NCI-H1436 treated with DMSO at 0.1 percent for 48 hours (cell line): ENCODE measurements at regions not wholly inside any gene's neighbourhood (a gene's known extent, or its start where the extent isn't known, plus 50 kb on each side); places are given as distances from the start of the nearest gene placed in this dataset.

Experiments used
- DNase-seq: peaks from one replicate; lab custom pipeline; 2025; lab: John Stamatoyannopoulos, UW

DNA sequence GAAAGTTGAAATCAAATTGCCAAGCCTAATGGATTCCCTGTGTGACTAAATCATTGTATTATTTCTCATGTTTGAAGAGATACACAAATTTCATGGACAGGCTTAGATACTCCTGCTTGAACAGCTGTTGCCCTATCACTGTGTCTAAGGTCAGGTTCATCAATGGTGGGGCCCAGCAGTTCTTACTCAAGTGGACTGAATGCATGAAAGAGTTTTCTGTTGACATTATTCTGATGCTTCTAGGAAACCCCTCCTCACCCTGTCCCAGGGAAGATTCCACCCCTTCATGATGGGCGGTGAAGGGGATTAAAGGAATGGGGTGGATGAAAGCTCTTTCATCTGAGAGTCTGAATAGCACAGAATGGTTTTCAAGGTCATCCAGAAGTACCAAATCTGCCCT lies 148.8 kb downstream of the INO80D start:
- DNase-seq, result no peak

DNA sequence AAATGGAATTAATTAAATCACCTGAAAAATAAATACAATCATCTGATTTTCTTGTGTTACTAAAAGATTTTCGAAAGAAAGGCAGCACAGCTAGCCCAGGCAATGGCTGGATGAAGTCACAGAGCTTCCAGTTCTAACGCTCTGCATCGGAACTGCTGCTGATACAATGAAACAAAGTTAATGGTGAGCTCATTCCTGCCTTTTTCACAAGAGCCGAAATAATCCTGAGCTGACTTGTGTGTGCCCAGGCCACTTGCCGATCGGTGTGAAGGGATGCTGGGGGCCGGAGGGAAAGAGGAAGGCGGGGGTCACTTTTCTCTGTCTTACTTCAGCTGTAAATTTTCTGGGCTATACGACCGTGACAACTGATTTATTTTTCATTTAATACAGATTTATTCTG lies 149.5 kb downstream of the INO80D start:
- no peak for DNase-seq

DNA sequence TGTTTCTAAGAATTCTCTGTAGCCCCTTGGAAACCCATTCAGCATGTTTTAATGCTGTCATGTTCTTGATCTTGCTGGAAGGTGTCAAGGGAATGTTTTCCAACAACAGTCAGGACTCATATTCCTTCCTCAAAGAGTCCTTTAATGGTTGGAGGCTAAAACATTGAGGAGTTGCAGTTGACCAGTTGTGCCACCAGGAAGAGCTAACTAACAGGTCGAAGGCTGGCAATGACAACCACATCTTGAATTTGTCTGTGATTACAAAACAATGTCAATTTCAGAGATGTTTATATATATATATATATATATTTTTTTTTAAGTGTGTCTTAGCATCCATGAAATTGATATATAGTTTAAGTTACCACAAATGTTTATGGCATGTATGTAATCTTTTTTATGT lies 151.5 kb downstream of the INO80D start:
- no peak for DNase-seq

DNA sequence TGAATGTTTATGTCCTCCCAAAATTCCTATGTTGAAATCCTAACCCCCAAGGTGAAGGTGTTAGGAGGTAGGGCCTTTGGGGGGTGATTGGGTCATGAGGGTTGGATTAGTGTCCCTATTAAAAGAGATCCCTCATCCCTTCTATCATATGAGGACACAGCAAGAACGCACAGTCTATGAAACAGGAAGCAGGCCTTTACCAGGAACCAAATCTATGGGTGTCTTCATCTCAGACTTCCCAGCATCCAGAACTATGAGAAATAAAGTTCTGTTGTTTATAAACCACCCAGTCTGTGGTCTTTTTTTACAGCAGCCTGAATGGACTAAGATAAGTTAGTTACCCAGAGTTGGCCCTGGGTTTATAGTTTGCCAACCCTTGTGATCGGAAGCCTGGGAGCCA lies 153.1 kb downstream of the INO80D start:
- no peak for DNase-seq

DNA sequence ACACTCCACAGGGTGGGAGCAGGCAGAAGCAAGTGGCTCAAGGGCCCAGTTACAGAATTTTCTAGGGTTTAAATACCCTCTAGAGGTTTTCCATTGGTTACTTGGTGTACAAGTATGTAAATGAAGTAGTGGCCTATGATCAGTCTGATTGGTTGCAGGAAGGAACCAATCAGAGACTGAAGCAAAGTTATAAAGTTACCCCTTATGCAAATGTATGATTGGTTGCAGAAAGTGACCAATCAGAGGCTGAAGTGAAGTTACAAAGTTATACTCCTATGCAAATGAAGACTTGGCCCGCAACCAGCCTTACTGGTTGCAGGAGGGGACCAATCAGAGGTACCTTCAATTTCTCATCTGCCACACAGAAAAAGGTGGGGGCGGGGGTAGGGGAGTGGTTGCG lies 154.6 kb downstream of the INO80D start:
- DNase-seq, result no peak

DNA sequence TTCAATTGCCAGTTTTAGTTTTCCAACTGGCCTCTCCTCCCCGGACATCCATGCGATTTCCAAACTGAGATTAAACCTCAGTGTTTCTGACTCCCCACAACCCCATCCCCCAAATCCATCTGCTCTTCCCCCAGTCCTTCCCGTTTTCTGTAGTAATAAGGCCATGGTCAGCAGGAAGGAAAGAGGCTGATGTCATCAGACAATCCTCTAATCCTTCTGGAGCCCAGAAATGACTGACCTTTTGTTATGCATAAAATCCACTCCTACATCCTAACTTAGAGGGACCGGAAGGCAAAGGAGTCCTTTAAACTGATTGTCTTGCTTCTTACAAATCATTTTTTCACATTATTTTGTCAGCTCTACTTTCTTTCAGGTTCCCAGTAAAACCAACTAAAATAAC lies 155.8 kb downstream of the INO80D start:
- DNase-seq, result no peak

DNA sequence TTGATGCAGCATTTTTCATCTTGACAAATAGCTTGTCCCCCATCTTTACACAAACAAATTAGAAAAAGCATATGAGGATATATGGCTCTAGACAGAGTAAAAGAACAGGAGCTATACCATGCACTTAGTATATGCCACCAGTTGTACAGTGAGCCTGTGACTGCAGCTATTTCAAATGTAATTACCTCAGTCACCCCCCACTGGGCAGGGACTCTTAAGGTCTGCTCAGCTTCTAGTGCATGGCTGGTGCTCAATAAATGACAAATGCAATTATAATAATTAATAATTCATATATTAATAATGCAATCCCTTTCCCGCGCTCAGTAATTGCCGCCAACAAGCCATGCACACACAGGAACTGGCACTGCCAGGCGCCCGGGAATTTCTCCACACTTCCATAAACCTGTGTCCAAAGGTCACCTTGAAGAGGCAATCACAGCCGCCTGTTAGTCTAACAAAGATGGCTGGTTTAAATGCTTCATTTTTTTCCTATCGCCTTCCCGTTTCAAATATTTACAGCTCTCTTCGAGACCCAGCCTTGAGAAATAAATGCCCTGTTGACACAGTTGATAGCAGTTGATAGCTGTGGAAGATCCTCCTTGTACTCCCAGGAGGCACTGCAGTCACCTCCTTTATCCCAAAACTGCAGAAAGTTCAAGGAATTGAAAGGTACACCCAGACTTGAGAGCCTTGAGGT lies 156.6 kb downstream of the INO80D start:
- DNase-seq, result no peak

DNA sequence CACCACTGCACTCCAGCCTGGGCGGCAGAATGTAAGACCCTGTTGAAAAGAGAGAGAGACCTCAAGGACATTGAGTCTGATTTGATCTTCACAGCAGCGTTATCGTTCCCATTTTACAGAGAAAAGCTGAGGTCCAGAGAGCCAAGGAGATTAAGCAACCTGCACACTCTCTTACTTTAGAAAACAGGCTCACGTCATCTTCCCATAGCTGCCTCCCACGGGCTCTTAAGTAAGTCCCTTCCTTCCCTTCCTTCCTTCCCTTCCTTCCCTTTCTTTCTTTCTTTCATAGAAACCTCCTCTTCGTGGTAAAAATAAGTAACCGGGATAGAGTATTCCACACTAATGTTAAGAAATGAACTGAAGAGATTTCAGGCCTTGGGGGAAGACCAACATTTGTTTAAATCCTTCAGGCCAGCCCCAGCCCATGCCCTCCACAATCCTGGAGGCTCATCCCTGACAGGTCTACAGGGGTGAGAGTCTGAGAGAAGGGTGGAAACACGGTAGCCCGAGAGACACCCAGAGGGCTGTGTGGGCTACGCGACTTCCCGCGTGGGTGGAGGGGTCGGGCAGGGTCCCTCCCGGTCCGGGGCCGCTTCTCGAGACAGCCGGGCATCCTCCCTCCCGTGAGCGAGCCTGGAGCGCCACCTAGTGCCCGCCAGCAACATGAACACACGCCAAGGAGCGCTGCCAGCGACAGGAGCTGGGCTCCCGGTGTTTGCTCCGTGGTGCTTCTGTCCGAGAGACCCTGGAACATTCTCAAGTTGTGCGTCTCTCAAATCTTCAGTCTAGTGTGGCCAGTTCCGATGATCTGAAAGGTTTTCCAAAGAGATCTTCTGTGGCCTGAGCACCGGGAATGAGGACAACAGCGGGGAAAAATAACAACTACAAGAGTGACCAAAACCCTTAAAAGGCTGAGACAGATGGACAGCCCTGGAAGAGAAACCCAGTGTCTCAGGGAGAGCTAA lies 160.3 kb downstream of the INO80D start:
- DNase-seq, result no peak

DNA sequence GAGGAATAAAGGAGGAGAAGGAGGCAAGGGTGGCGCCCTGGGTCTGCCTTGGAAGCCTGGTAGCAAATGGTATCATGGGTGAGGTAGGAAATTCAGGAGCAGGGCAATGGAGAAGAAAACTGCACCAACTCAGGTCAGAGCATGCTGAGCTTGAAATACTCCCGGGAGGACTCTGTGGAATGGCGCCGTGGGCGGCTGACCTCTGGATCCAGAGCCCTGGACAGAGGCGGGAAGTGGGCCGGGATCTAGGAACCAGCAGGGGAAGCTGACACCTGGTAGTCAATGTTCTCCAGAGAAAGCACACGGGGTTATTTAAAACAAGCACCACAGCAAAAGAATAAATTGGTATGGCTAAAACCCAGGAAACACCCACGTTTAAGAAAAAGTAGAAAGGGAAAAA lies 161.3 kb downstream of the INO80D start:
- DNase-seq, result no peak

DNA sequence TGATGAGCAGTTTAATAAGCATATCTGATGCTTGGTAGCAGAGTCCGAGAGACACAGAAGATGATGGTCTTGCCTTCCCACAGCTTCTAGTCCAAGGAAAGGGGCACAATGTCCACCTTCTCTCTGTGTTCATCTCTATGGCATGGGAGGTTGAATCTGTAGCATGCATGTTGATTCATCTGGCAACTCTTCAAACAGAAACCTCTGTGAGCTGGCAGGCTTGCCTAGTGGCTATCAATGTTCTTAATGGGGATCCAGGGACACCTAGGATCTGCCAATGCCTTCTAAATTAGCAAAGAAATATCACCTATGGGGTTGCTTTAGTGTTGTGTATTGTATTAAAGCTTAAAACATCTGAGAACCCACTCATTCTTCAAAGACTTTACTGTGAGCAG lies 170.8 kb downstream of the INO80D start:
- no peak for DNase-seq

DNA sequence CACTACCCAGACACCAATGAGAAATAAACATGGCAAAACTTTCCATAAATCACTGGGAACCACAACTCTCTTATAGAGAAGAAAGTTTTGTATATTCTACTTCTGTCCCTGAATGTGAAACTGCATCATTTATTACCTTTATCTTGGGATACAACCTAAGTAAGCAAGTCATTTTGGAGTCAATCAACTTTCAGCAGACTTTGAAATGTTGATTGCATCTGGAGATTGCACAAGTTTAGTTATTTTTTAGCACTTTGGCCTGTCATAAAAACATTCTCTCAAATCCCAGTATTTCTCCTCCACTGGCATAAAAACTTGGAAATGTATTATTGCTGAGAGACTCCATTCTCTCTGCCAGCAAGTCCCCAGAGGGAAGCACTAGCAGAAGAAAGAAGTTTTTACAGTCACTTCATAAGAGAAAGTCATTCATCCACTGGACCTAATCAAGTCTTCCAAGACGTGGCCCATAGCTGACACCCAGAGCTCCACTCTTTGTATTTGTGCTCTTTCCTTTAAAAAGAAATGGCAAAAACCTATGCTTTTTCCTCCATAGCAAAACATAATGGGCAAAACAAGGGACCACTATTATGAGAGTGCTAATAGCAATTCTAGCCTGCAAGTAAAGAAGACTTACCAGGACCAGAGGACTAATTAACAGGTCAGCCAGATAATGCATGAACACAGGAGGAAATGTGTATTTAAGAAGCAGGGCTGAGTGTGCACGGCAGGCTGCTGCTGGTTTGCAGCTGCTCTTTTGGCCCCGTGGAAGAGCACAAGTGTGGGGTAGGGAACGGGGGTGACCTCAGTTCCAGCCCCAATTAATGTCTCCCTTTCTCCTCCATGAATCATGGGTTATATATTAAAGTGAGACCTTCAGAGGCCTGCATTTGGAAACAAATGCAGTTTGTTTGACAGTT lies 171.5 kb downstream of the INO80D start:
- no peak for DNase-seq

DNA sequence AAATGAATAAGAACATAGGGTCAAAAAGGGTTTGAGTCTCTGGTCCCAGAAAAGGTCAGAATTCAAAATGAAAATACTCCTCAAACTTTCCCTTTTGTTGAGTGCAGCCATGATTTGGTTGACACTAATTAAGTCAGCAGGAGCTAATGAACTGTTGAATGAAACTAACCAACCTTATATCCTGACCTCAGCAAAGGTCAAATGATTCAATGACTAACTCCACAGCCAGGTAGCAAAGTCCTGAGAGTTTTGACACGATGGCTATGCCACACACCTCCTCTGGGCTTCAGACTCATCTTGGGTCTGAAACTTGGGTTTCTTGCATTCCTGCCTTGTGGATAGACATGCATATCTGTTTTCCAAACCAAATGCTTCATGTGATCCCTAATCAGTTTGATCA lies 172.3 kb downstream of the INO80D start:
- no peak for DNase-seq

DNA sequence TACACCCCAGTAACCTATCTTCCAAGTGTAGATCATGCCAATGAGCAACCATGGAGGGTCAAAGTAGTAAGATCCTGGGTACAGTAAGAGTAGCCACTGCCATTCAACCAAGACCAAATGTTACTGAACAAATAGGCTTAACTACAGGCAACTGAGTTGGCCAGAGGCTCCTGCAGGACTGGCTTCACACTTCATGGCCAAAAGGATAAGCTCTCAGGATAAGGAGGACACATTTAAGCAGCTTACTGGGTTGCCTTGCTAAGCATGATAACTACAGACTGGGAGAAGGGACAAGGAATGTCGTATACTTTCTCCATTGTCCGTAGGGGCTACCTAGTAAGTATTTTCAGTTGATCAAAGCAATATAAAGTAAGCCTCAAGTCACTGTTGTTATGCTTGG lies 174.7 kb downstream of the INO80D start:
- no peak for DNase-seq

DNA sequence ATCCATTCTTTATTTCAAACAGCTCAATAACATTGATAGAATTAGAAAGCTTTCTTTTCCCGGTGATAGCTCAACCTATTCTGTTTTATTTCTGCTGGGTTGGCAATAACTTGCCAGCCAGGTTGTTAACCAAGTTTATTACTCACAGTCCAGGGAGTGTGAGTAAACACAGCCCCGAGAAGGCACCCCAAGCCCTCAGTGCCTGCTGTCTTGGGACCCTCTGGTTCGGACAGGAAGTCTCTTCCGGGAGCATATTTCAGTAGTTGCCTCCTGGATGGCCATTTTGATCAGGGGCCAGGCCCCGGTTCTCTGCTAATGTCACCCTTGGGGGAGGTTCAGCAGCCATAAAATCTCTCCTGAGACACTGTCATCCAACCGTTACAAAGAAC lies 176.8 kb downstream of the INO80D start:
- no peak for DNase-seq

DNA sequence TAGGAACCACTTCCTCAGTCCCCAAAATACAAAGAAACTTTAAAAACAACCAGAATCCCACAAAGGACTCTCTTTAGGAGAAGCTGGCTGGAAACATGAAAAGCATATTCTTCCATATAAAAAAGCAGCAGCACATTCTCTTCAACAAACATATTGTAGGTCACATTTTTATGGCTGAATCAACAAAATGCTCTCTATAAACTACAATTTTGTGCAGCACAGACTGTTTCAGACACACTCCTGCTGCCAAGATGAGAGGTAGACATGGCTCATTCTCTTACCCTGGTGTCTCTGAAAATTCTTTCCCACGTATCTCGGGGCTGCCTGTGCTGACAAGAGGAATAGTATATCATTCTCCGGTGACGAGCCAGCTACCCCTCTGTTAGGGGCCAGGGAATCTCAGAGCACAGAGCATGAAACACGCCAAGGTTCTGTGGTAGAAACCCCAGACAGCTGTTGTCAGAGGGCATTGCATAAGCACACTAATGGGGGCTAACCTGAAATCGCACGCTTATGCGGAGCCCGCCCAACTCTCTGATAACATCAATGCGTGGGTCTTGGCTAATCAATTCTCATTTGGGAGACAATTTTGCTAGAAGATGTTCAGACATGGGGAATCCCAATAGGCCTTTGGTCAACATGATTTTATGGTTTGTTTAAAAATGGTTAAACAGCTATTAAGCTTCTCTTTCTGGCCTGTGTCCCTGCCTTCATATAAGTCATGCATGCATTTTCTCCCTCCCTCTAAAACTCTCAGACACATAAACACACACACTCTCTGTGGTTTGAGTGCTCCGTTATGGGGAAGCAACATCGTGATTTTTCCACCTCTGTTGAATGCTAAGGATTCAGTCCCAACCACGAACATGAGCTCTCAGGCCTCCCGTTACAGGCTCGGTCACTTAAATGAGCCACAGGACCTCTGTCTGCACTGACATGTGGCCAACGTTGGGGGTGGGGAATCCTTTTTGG lies 177.5 kb downstream of the INO80D start:
- no peak for DNase-seq

DNA sequence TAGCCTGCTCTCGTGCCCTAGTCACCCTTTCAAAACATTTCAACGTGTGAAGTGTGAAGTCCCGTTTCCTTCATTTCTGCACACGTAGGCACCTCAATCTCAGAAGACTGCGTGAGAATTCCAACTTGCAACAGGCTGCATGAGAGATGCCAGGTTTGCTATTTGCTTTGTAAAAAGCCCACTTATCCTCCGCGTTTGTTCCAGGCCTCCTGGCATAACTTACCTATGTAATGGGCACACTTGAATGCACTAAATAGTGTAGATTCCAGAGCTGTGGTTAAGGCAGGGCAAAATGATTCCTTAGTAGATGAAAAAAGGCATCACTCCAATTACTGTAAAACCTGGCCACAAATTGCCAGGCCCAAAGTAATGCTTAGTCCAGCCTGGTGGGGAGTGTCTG lies 179.6 kb downstream of the INO80D start:
- no peak for DNase-seq

DNA sequence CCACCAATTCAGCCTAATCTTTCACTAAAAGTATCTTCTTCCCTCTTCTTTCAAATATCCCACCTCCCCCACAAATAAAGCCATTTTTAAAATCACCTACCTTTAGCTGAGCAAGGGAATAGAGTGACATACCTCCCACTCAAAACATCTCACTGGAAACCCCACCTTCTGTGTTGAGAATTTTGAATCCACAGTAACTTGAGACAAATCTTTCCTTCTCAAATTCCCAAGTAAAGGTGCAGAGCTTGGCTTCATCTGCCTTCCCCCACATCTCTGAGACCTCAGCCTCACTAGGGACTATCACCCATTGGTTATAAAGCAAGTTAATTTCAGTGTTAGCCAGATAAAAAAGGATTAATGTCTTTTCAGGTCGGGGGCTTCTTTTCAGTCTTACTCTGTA lies 180.4 kb downstream of the INO80D start:
- DNase-seq, result no peak

DNA sequence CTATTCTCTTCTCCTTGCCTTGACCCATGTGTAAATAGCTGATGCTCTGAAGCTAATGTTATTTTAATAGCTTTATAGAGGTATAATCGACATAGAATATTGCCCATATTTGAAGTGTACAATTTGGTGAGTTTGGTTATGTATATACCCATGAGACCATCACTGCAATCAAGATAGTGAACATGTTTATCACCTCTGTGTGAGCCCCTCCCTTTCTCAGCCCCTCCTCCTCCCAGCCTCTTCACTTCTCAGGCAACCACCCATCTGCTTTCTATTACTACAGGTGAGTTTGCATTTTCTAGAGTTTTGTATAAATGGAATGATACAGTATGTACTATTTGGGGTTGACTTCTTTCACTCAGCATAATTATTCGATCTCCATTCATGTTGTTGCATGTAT lies 181.1 kb downstream of the INO80D start:
- DNase-seq, result no peak

DNA sequence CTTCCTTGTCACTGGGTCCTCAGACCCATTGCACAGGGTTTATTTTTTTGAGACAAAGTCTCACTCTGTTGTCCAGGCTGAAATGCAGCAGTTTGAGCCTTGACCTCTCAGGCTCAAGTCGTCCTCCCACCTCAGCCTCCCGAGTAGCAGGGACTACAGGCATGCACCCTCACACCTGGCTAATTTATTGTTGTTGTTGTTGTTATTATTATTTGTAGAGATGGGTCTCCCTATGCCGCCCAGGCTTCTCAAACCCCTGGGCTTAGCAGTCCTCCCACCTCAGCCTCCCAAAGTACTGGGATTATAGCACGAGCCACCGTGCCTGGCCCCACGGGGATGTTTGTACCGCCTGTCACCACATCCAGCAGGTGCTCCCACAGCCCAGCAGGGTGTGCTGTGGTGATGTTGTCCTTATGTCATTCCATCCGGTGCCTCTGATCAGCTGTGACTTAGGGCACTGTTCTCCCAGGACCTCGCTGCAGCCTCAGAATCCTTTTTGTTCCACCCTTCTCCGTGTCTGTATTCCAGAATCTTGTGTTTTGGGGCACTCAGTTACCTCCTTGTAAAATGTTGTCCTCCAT lies 182.3 kb downstream of the INO80D start:
- no peak for DNase-seq

DNA sequence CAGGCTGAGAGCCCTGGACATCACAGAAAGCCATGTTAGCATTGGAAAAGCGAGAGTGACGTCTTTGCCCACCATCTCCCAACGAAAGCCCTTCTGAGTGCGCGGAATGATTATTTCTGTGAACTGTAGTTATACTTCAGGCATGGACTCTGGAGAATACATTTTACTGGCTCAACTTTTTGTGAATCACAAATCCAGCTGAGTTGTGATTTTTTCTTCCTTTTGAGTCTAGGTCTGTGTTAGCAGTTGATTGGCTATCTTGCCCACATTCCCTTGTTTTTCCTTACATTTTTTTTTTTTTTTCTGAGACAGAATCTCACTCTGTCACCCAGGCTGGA lies 183.1 kb downstream of the INO80D start:
- no peak for DNase-seq
